GM19463 (cell line): ENCODE measurements at regions not wholly inside any gene's neighbourhood (a gene's known extent, or its start where the extent isn't known, plus 50 kb on each side); places are given as distances from the start of the nearest gene placed in this dataset.

ENCODE experiments used
- ATAC-seq: cut with Tn5 transposase; IDR thresholded peaks from one replicate; pipeline ENCODE4 v1.9.1; 2021; ENCODE audit warnings: mild to moderate bottlenecking, moderate library complexity; ENCODE audit not compliant: unreplicated experiment

DNA sequence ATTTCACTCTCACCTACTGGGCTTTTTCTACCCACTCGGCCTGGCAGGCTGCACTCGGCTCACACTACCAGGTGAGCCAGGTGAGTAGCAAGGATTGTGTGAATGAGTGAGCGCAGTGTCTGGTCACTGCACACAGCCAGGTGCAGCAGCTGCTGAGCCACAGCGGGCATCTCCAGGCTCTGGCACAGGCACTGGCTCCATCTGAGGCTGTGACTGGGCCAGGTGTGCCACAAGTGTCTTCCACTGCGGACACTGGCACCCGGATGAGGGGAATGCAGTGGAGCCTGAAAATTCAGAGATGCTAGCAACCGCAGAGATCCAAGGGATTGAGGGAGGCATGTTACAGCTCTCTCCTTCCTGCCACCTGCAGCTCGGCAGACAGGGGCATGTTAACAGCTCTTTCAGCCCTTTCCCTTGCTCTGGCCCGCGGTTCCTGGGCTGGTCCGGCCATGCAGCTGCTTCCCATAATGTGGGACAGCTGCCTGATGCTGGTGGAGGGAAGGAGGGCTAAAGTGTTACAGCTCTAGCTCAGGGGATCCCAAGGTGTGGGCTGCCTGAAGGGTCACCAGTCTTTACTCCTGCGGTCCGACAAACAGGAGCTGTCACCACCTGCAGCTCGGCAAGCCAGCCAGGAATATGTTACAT, 1038.3 kb downstream of the AMY1C start:
- no peak for ATAC-seq

DNA sequence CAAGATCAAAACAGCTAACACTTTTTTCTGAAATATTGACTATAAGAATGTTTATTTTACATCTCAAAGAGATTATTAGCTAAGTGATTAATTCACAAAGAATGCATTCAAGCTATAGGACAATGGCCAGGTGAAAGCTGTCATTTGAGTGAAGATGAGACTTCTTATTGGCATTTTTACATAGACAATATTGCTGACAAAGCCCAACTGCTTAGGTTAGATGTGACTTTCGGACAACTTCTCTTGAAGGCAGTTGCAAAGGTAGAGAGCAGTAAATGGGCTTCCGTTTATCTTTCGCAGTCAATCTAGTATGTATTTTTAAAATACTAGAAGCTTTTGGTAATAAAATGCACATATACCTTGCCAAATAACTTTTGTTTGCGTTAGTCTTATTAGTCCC, 1041.3 kb downstream of the AMY1C start:
- no peak for ATAC-seq

DNA sequence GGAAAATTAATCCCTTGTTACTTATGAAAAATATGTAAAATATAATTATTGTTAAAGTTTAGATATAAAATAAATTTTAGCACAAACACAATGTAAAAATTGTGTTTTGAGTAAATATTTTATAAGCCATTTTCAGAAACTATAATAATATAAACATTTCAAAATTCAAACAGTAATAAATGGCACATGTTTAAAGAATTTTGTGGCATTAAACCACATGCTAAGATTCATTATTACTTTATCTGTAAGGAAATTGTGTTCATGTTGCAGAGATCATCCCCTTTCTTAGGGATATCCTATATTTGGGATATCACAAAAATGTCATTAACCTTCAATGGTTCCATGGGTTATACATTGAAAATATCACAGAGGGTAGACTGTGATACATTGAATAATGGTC, 1044.3 kb downstream of the AMY1C start:
- ATAC-seq = no peak

DNA sequence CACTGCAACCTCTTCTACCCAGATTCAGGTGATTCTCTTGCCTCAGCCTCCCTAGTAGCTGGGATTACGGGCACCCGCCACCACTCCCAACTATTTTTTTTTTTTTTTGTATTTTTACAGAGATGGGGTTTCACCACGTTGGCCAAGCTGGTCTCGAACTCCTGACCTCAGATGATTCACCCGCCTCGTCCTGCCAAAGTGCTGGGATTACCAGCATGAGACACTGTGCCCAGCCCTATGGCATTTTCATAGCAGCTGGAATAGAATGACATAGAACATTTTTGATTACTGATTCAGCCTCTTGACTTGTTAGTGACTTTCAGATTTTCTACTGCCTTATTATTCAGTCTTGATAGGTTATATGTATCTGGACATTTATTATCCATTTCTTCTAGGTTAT, 1046.2 kb downstream of the AMY1C start:
- no peak for ATAC-seq

- ATAC-seq = no peak
Observed at GRCh38 chr1:104797982-104798381, 1048.3 kb downstream of the AMY1C start.

- no peak for ATAC-seq
Observed at GRCh38 chr1:104801344-104801743, 1051.6 kb downstream of the AMY1C start.

GRCh38 chr1:104804147-104804546, 1054.4 kb downstream of the AMY1C start:
- ATAC-seq = no peak

GRCh38 chr1:104807590-104807989, 1057.9 kb downstream of the AMY1C start:
- ATAC-seq = no peak

DNA sequence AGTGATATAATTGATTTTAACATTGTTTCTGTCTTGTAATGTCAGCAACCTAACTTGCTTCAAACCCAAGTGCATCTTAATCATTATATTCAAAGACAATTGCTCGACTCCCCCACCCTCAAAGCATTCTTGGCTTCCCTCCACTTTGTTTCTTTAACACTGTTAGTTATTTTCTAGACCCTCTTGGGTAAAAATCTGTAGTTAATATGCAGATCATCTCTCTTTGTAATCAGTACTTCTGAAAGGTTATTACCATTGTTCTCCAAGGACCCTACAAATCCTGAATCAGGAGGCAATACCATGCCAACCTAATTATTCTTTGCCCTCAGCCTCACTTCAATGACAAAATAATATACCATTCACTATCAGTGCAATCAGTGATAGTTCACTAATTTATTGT, 1075.7 kb downstream of the AMY1C start:
- ATAC-seq = no peak

DNA sequence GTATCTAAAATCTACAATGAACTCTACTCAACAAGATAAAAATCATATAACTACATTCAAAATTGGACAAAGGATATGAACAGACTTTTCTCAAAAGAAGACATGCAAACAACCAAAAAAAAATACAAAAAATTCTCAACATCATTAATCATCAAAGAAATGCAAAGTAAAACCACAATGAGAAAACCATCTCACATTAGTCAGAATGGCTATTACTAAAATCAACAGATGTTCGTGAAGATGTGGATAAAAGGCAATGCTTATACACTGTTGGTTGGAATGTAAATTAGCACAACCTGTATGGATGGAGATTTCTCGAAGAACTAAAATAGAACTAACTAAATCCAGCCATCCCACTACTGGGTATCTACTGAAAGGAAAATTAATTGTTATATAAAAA, 1080.8 kb downstream of the AMY1C start:
- no peak for ATAC-seq

DNA sequence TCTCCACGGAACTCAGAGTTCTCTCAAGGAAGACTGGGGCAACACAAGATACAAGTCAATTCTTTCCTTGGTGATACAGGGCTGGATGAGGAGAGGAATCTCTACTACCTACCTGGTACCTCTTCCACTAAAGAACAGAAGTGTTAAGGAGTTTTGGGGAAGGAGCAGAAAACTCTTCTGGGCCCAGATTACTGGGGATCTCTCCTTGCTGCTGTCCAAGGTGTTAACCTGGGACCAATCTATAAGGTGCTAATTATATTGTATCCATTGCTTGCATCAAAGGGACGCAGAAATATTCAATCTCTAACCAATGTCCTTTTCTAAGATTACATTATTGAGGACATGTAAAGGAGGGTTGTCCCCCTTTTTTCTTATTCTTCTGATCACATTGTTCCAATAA, 1102.5 kb downstream of the AMY1C start:
- no peak for ATAC-seq

GRCh38 chr1:104853276-104853675, 1103.6 kb downstream of the AMY1C start:
- no peak for ATAC-seq

- ATAC-seq = no peak
Observed at GRCh38 chr1:104854529-104854928, 1104.8 kb downstream of the AMY1C start.

DNA sequence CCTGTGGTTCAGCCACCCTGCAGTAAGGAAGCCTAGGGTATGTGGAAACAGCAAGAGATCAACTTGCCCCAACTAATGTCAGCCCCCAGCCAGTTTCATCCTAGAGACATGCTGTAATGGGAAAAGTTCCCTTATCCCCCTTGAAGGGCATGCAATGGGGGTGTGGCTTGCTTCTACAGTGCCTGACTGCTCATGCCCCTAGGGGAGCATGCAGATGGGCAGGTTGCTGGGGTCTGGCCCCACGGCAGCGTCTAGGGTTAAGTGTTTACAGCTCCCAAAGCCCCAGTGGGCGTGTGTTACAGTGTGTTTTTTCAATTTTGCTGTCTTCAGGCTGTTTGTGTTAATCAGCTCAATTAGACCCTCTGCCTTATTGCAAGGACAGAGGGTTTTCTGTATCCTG, 1105.9 kb downstream of the AMY1C start:
- ATAC-seq = no peak

DNA sequence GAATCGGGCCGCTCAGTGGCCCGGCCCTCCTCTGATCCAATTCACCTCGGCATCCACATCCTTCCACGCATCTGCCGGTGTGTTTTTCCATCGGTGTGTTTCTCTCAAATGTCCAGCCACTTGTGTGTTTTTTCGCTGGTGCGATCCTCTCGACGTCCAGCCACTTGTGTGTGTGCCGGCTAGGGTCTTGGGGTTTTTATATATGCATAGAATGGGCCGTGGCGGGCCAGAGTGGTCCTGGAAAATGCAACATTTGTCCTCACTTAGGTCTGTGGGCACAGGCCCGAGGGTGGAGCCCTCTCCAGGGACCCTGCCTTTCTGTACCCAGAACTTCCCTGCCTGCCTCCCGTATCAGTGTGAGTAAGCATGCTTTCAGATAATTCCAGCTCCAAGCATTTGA, 1106.4 kb downstream of the AMY1C start:
- no peak for ATAC-seq

- no peak for ATAC-seq
Observed at GRCh38 chr1:104856518-104856917, 1106.8 kb downstream of the AMY1C start.

DNA sequence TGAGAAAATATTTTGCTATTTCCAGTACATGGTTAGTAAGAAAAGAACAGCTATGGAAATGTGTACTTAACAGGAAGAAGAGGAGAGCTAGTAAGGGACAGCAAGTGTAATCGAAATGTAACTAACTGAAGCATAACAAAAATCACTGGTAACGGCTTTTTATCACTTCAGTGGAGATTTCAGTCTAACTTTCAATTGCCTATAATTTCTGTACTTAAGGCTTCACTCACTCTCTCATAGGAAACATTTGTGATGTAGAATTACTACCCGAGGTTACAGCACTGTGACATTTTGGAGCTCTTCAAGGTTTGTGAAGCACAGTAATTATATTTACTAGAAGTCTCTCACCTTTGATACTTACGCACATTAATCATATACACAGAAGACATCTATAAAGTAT, 1119.1 kb downstream of the AMY1C start:
- ATAC-seq = no peak

- ATAC-seq = peak; percentile 70
Observed at GRCh38 chr1:104874044-104874443, 1124.3 kb downstream of the AMY1C start.

GRCh38 chr1:104878203-104878909, 1128.7 kb downstream of the AMY1C start:
- no peak for ATAC-seq

- no peak for ATAC-seq
Observed at GRCh38 chr1:104884939-104885338, 1135.2 kb downstream of the AMY1C start.

DNA sequence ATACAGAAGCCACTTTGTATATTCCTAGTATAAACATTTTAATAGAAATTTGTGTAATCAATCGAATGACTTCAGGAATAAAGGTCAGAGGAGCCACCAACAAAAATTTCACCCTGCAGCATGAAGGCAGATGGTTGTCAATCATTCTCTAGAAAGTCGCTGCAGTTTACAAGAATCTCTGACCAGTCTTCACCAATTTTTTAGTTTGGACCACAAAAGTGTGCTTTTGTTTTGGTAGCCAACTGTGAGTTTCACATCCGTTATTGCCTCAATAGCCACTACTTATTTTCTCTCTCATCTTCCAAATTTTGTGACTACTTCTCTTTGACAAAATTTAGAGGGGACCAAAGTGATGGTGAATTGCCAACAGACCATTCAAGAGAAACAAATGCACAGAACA, 1155.6 kb downstream of the AMY1C start:
- no peak for ATAC-seq

- ATAC-seq = no peak
Observed at GRCh38 chr1:104906141-104906540, 1156.4 kb downstream of the AMY1C start.

GRCh38 chr1:104919188-104919587, 1169.5 kb downstream of the AMY1C start:
- no peak for ATAC-seq
